Keratinocyte (primary cell): ENCODE measurements at regions not wholly inside any gene's neighbourhood (a gene's known extent, or its start where the extent isn't known, plus 50 kb on each side); places are given as distances from the start of the nearest gene placed in this dataset.

Experiments used
- EZH2 ChIP-seq: IDR thresholded peaks from one replicate; pipeline ENCODE4 v1.6.1; 2012; ENCODE audit warnings: inconsistent platforms, mild to moderate bottlenecking, low read length, moderate library complexity
- TF ChIP-seq, protein P1 (sequence below), 3 experiments: IDR thresholded peaks in 1 of 3; conservative IDR thresholded peaks in 1 of 3; optimal IDR thresholded peaks in 1 of 3; 2 replicates in 2 of 3; 3 replicates in 1 of 3; pipeline versions ENCODE3 to v1.5.1; 2011; ENCODE audit warnings: low read length in 3 of 3, mild to moderate bottlenecking in 3 of 3, moderate library complexity in 2 of 3, control low read depth in 1 of 3, inconsistent platforms in 1 of 3; ENCODE audit not compliant: insufficient read depth in 2 of 3; ENCODE audit errors: extremely low read depth in 1 of 3

DNA sequence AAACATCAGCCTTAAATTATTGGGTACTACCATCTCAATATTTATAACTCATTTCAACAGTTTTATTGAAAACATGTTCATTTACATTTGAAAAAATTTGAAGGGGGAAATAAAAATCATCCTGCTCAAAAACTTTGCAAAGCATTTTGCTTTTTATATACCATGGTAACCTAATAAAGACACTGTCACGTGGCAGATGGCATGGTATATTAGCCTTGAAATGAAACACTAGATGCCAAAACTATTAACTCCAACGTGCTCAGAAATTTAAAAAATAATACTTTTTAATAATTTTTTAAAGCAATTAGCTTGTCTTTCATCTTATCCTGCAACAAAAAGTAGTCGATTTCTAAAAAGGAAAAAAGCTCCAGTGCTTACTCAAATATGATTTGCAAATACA lies 88.6 kb upstream of the NFIB start:
- TF ChIP-seq, protein P1, sequence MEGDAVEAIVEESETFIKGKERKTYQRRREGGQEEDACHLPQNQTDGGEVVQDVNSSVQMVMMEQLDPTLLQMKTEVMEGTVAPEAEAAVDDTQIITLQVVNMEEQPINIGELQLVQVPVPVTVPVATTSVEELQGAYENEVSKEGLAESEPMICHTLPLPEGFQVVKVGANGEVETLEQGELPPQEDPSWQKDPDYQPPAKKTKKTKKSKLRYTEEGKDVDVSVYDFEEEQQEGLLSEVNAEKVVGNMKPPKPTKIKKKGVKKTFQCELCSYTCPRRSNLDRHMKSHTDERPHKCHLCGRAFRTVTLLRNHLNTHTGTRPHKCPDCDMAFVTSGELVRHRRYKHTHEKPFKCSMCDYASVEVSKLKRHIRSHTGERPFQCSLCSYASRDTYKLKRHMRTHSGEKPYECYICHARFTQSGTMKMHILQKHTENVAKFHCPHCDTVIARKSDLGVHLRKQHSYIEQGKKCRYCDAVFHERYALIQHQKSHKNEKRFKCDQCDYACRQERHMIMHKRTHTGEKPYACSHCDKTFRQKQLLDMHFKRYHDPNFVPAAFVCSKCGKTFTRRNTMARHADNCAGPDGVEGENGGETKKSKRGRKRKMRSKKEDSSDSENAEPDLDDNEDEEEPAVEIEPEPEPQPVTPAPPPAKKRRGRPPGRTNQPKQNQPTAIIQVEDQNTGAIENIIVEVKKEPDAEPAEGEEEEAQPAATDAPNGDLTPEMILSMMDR (optimal IDR thresholded peaks at IDR 0.05 in 1 of 3, IDR thresholded peaks at IDR 0.05 in 1 of 3, conservative IDR thresholded peaks at IDR 0.05 in 1 of 3; ENCODE audit: extremely low read depth in 1 of 3, insufficient read depth in 2 of 3, low read length in 3 of 3), result no peak
- no peak for TF ChIP-seq EZH2
